Activated CD4-positive, CD25-positive, alpha-beta regulatory T cell treated with anti-CD3 and anti-CD28 coated beads, Interleukin-2, amount 50 U/mL, for 16 hours (primary cell): ENCODE measurements at regions not wholly inside any gene's neighbourhood (a gene's known extent, or its start where the extent isn't known, plus 50 kb on each side); places are given as distances from the start of the nearest gene placed in this dataset.

Experiments used
- DNase-seq: peaks from one replicate; pipeline ENCODE4 v3.0.0-alpha.2; 2020; ENCODE audit warnings: low read depth, low spot score

DNA sequence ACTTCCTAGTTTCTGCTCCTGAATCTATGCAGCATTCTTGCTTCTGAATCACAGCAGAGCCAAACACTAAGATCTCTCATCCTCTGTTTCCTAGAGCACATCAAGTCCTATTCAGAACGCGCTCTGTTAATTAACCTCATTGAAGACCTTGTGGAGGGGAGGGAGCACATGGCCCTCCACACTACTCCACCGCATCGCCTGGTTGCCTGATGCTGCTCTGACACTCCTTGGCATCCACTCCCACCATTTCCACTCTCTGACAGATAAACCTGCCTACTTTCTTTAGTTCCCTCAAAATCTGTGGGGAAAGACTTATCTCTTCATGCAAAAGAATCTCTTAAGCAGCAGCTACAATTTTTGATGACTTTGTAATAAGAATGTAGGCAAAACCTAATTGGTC, 802.3 kb upstream of the GYPC start:
- no peak for DNase-seq

DNA sequence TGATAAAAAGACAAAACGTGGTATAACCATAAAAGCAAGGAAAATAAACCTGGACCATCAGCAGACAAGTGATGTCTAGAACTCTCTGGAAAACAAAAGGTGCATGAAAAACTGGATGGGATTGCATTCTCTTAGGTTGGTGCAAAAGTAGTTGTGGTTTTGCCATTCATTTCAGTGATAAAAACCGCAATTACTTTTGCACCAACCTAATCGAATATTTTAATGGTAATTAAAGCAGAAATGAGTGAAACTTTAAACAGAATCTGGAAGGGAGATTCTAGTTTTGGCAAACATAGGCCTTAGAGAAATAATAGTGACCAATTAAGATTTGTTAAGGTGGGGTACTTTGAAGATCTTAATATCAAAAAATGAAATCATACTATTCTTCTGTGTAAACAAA, 800.8 kb upstream of the GYPC start:
- DNase-seq = no peak

DNA sequence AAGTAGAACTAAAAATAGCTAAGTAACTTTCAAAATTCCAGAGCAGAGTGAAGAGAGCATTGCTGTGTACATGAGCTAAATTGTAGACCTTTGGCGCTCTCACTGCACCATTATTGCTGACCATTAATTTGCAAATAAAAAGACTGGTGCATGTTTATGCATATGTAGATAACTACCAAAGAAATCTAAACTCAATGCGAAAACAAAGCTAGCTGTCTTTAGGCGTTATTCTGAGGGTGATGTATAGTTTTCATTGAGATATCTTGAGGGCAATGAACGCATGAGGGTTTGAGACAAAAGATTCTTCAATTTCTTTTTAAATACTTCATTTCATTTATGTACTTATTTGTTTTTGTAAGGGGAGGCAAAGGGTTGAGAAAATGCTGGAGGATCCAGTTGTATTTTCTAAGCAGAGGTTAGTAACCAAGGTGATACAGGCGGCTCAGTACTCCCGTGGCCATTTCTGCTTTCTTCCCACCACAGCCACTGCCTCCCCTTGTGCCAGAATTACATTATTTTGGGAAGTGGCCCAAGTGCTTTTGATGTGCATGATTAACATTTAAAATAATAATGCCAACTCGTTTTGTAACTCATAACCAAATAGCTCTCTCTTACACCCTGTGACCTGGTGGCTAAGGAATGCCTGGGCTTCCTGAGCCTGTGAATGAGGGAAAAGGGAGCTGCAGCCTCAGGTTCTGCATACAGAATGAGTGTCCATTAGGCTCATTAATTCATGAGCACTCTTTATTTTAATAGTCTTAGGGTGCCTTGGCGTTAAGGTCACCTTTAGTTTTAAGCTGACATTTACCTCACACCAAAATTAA, 797.8 kb upstream of the GYPC start:
- no peak for DNase-seq

- no peak for DNase-seq
Observed at GRCh38 chr2:125861461-125861860, 794.5 kb upstream of the GYPC start.

GRCh38 chr2:125867908-125868307, 788.0 kb upstream of the GYPC start:
- DNase-seq = no peak

- DNase-seq = no peak
Observed at GRCh38 chr2:125870264-125870663, 785.7 kb upstream of the GYPC start.

- DNase-seq = no peak
Observed at GRCh38 chr2:125870746-125871145, 785.2 kb upstream of the GYPC start.

DNA sequence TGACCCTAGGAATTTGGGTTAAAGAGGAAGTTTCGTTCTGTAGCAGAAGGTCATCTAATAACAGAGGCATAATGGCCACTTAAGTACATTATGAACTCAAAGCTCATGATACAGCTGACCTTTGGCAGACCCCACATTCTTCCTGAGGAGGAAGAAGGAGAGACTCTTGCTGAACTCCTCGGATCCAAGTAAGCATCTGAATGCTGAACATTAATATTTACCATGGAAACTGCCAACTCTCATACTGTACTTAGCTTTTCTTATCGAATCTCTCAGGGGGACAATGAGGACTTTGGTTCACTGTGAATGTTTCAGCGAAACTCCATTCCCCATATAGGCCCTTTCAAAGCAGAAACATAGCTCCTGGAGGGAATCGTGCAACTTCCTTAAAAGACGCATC, 781.4 kb upstream of the GYPC start:
- no peak for DNase-seq

DNA sequence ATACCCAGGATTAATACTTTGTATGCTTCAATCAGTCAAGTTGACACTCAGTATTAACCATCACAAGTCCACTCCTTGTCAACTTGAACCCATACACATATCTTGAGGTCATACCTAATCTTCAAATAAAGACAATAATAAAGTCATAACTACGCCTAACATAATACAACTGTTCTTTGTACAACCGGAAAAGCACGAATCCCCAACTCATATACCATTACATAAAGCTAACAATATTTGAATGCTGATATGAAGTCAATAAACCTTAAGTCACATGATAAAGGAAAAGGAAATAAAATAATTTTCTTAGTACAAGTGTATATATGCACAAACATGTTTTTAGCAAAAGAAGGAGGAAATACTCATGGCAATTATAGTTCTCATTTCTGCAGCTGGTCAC, 770.6 kb upstream of the GYPC start:
- DNase-seq = no peak

GRCh38 chr2:125886153-125886552, 769.8 kb upstream of the GYPC start:
- no peak for DNase-seq

GRCh38 chr2:125901278-125901677, 754.7 kb upstream of the GYPC start:
- DNase-seq = no peak

- no peak for DNase-seq
Observed at GRCh38 chr2:125925891-125926546, 729.9 kb upstream of the GYPC start.

DNA sequence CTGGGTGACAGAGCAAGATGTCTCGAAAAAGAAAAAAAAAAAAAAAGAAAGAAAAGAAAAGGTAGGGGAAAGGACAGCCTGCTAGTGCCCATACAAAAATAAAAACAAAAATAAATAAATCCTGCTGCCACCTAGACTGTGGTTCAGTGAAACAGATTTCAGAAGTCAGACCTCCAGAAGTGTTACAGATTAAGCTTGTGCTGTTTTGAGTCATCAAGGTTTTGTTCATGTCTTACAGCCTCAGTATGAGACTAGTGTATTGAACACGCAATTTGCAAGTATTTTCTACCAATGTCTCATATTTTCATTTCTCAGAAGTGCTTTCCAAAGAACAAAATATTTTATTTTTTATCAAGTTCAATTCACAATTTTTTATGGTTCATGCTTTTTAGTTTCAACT, 720.4 kb upstream of the GYPC start:
- no peak for DNase-seq

- no peak for DNase-seq
Observed at GRCh38 chr2:125942585-125943424, 713.2 kb upstream of the GYPC start.

- no peak for DNase-seq
Observed at GRCh38 chr2:125959047-125959446, 696.9 kb upstream of the GYPC start.

DNA sequence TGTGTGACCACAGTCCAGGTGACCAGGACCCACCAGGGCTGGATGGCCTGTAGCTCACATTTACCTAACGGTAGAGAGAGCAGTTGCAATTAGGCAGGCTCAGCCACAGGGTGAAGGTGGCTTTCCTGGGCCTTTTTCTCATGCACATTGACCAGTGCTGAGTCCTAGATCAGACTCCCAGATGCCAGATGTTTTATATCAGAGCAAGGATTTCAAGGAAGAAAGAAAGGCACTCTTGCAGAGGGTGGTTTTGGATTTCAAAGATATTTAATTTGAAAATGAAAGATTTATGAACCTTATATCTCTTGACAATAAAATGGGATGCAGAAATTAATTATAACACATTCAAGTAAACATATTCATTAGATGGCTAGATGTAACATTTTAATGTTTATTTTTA, 694.2 kb upstream of the GYPC start:
- no peak for DNase-seq

GRCh38 chr2:125979886-125980285, 676.1 kb upstream of the GYPC start:
- no peak for DNase-seq

DNA sequence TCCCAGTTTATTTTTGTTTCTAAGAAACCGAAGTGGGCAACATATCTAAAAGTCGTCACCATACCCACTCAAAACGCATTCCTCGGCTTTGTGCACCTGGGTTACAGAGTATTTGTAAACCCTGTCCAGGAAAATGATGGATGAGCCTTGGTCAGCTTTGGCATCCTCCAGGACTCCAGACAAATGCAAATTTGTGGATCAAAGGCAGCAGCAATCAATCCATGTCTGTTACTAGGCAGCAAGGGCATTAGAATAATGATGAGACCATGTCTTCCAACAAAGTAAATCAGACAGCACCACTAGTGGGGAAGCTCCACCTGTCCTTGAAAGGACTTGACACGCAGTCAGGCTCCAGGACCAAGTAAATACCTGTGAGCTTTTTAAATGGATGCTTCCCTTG, 672.6 kb upstream of the GYPC start:
- no peak for DNase-seq

GRCh38 chr2:126029316-126029715, 626.6 kb upstream of the GYPC start:
- no peak for DNase-seq

DNA sequence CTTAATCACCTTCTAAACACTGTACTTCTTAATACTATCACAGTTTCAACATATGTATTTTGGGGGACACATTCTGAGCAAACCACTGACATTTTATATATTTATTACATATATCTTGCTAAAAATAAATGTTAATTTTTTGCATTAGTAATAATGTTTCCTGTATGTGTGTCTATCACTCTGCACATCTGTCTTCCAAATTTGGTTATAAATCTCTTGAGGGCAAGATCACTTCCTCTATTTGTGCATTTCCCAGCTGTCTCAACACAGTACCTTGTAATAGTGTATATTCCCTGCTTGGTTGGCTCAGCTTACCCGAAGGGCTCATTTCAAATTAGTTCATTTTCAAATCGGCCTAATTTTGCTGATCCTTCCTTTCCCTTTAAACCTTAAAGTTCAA, 617.1 kb upstream of the GYPC start:
- no peak for DNase-seq

DNA sequence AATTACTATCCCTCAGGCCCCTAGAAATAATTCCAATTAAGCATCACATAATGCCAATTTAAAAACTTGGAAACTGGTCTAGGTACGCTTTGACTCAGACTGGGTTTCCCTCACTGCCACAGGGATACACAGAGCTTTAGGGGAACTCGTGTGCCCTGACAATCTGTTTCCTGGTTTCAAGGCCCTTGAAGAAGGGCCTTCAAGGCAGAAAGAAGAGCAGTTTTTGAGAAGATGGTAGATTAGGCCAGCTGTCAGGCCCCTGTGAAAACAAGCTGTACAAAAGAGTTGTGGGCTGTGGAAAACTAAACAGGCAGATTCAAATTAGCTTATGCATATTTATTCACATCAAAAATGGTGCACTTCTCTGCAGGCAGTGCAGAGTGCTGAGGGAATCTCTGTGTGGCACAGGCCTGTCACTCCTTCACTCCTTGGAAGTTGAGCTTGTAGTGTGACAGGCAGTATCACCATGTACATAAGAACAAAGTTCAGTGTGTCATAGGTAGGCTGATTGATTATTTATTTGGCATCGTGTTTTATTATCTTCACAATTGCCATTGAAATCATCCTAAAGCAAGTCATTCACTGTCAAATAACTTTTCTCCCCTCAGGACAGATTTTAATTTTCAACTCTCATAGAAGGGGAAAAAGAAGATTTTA, 614.4 kb upstream of the GYPC start:
- no peak for DNase-seq

- no peak for DNase-seq
Observed at GRCh38 chr2:126042089-126042488, 613.9 kb upstream of the GYPC start.
